ENCODE measurements at regions not wholly inside any gene's neighbourhood (a gene's known extent, or its start where the extent isn't known, plus 50 kb on each side); places are given as distances from the start of the nearest gene placed in this dataset.

DNA sequence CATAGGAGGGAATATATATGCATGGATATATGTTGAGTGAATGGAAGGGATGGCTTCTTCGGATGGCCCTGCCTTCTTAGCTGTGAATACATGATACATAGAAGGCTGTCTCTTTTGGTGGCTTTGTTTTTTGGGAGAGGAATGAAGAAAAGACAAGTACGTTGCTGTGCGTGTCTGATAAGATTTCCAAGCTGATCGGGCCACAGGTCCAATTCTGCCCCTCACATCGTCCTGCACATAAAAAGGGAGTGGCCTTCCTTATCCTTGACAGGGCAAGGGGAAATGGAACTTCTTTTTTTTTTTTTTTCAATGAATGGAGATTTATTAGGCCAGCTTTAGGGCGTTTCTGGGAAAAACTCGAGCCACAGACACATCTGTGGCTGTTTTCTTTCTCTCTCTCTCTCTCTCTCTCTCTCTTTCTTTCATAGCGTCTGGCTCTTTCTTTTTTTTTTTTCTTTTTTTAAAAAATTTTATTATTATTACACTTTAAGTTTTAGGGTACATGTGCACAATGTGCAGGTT is 103.8 kb upstream of the SPATA13 start:
- TF ChIP-seq, protein P1, sequence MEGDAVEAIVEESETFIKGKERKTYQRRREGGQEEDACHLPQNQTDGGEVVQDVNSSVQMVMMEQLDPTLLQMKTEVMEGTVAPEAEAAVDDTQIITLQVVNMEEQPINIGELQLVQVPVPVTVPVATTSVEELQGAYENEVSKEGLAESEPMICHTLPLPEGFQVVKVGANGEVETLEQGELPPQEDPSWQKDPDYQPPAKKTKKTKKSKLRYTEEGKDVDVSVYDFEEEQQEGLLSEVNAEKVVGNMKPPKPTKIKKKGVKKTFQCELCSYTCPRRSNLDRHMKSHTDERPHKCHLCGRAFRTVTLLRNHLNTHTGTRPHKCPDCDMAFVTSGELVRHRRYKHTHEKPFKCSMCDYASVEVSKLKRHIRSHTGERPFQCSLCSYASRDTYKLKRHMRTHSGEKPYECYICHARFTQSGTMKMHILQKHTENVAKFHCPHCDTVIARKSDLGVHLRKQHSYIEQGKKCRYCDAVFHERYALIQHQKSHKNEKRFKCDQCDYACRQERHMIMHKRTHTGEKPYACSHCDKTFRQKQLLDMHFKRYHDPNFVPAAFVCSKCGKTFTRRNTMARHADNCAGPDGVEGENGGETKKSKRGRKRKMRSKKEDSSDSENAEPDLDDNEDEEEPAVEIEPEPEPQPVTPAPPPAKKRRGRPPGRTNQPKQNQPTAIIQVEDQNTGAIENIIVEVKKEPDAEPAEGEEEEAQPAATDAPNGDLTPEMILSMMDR (IDR thresholded peaks at IDR 0.05; ENCODE audit: poor library complexity): no peak
- TF ChIP-seq EZH2phosphoT487 (IDR thresholded peaks at IDR 0.05; ENCODE audit: low read depth, severe bottlenecking, unreplicated experiment) (no peak), EZH2 (IDR thresholded peaks at IDR 0.05; ENCODE audit: borderline replicate concordance) (no peak)

Data from hepatocyte (in vitro differentiated cells).